Breast epithelium (tissue), 3 donors: ENCODE measurements at regions not wholly inside any gene's neighbourhood (a gene's known extent, or its start where the extent isn't known, plus 50 kb on each side); places are given as distances from the start of the nearest gene placed in this dataset.

Experiments used
- POLR2A ChIP-seq: fragments of 450-650 bp; IDR thresholded peaks from one replicate; pipeline ENCODE4 v1.6.1; 2016; ENCODE audit warnings: antibody characterized with exemption, mild to moderate bottlenecking, moderate library complexity
- POLR2AphosphoS5 ChIP-seq, 3 donors: sonication (generic); formaldehyde crosslinking; IDR thresholded peaks; one replicate each; pipeline ENCODE4 v1.6.1; 2017; ENCODE audit warnings: antibody characterized with exemption in 3 of 3
- TF ChIP-seq, protein P1 (sequence below), 3 donors: fragments of 450-650 bp; IDR thresholded peaks; one replicate each; pipeline ENCODE4 v1.5.1; 2016 to 2017; ENCODE audit warnings: antibody characterized with exemption in 3 of 3, mild to moderate bottlenecking in 3 of 3, moderate library complexity in 3 of 3

DNA sequence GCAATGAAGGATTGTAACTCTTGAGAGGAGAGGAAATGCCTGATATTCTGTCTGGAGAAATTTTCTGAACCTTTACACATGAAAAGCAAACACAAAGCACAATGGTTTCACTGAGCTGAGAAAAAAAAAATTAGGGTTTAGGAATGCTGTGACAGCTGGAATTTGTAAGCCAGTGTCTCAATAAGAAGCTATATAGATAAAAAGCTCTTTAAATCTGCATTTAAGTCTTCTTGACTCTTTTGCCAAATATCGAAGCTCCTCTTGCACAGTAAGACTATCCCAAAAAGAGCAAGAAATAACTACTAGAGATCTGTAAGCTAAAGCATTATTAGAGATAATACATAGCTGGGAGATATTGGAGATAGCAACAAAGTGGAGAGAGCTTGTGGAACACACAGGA lies 1334.0 kb upstream of the CITED2 start:
- TF ChIP-seq, protein P1, sequence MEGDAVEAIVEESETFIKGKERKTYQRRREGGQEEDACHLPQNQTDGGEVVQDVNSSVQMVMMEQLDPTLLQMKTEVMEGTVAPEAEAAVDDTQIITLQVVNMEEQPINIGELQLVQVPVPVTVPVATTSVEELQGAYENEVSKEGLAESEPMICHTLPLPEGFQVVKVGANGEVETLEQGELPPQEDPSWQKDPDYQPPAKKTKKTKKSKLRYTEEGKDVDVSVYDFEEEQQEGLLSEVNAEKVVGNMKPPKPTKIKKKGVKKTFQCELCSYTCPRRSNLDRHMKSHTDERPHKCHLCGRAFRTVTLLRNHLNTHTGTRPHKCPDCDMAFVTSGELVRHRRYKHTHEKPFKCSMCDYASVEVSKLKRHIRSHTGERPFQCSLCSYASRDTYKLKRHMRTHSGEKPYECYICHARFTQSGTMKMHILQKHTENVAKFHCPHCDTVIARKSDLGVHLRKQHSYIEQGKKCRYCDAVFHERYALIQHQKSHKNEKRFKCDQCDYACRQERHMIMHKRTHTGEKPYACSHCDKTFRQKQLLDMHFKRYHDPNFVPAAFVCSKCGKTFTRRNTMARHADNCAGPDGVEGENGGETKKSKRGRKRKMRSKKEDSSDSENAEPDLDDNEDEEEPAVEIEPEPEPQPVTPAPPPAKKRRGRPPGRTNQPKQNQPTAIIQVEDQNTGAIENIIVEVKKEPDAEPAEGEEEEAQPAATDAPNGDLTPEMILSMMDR (IDR thresholded peaks at IDR 0.05): no peak
- no peak for TF ChIP-seq POLR2A
- TF ChIP-seq POLR2AphosphoS5 (IDR thresholded peaks at IDR 0.05): no peak
